GM23248 (cell line): ENCODE measurements at regions not wholly inside any gene's neighbourhood (a gene's known extent, or its start where the extent isn't known, plus 50 kb on each side); places are given as distances from the start of the nearest gene placed in this dataset.

Experiments
- EZH2 ChIP-seq: fragments of 200-600 bp; sonication (generic); IDR thresholded peaks from 2 replicates; pipeline ENCODE4 v1.6.1; 2018; ENCODE audit warnings: antibody characterized with exemption, mild to moderate bottlenecking; ENCODE audit not compliant: insufficient read depth, poor library complexity, severe bottlenecking
- EZH2phosphoT487 ChIP-seq: fragments of 200-600 bp; sonication (generic); IDR thresholded peaks from 2 replicates; pipeline ENCODE4 v1.6.1; 2018; ENCODE audit warnings: antibody characterized with exemption, moderate library complexity, mild to moderate bottlenecking, low read depth; ENCODE audit not compliant: insufficient read depth

GRCh38 chr5:163387589-163388343, 49.6 kb upstream of the CCNG1 start:
- TF ChIP-seq EZH2: no peak
- no peak for TF ChIP-seq EZH2phosphoT487
